ENCODE measurements at regions not wholly inside any gene's neighbourhood (a gene's known extent, or its start where the extent isn't known, plus 50 kb on each side); places are given as distances from the start of the nearest gene placed in this dataset.

DNA sequence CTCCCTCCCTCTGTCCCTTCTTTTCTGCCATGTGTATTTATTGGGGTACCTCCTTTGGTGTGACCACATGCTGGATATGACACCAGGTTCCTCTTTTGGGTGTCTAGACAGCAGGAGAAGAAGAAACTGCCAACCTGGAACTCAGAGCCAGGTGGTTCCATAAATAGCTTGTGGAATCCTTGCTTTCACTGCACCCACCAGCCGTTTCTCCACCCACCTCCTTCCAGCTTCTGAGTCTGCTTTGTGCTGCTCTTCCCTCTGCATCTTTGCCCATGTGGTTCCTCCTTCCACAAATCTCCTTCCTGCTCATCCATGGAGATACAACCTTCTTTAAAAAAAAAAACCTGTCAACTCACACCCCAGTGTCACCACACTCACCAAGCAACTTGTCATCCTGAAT, 80.2 kb upstream of the SKOR2 start:
- TF ChIP-seq, protein P1, sequence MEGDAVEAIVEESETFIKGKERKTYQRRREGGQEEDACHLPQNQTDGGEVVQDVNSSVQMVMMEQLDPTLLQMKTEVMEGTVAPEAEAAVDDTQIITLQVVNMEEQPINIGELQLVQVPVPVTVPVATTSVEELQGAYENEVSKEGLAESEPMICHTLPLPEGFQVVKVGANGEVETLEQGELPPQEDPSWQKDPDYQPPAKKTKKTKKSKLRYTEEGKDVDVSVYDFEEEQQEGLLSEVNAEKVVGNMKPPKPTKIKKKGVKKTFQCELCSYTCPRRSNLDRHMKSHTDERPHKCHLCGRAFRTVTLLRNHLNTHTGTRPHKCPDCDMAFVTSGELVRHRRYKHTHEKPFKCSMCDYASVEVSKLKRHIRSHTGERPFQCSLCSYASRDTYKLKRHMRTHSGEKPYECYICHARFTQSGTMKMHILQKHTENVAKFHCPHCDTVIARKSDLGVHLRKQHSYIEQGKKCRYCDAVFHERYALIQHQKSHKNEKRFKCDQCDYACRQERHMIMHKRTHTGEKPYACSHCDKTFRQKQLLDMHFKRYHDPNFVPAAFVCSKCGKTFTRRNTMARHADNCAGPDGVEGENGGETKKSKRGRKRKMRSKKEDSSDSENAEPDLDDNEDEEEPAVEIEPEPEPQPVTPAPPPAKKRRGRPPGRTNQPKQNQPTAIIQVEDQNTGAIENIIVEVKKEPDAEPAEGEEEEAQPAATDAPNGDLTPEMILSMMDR (IDR thresholded peaks at IDR 0.05; ENCODE audit: insufficient read depth, low read depth, low read length), result no peak
- TF ChIP-seq EZH2 (IDR thresholded peaks at IDR 0.05; ENCODE audit: insufficient read depth, low read length), result no peak

All from astrocyte (in vitro differentiated cells and primary cell).